ENCODE measurements at regions not wholly inside any gene's neighbourhood (a gene's known extent, or its start where the extent isn't known, plus 50 kb on each side); places are given as distances from the start of the nearest gene placed in this dataset.

DNA sequence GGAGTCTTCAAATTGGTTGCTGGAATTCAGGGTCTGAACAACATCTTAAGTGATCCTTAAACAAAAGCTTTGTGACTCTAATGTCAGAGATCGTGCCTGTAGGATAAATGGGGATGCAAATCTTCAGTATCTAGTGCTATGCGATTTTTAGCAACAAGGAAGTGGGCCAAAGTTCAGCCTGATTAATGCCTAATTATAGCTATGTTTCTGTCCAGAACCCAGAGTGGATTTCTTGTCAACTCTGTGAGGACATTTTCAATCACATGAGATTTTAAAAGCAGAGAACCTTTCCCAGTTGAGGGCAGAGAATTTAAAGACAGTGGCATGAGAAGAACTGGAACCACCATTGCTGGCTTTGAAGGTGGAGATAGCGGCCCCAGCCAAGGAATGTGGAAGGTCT, 84.3 kb upstream of the PCDH9 start:
- no peaks in the 10 kb centered on the region for H3K36me3 Mint-ChIP-seq (ENCODE audit: low read depth)
- no peaks in the 10 kb centered on the region for H3K27me3 Mint-ChIP-seq (ENCODE audit: low read depth)
- H3K9me3 Mint-ChIP-seq (ENCODE audit: low read depth), result no peaks in the 10 kb centered on the region
- H3K4me1 Mint-ChIP-seq (ENCODE audit: low read depth), result no peaks in the 10 kb centered on the region
- H3K4me3 Mint-ChIP-seq (ENCODE audit: unreplicated experiment), result no peak overlapping the region
- DNase-seq (ENCODE audit: low spot score), result no peak
- H3K27ac Mint-ChIP-seq (ENCODE audit: unreplicated experiment), result no peak overlapping the region
- TF ChIP-seq, protein P1, sequence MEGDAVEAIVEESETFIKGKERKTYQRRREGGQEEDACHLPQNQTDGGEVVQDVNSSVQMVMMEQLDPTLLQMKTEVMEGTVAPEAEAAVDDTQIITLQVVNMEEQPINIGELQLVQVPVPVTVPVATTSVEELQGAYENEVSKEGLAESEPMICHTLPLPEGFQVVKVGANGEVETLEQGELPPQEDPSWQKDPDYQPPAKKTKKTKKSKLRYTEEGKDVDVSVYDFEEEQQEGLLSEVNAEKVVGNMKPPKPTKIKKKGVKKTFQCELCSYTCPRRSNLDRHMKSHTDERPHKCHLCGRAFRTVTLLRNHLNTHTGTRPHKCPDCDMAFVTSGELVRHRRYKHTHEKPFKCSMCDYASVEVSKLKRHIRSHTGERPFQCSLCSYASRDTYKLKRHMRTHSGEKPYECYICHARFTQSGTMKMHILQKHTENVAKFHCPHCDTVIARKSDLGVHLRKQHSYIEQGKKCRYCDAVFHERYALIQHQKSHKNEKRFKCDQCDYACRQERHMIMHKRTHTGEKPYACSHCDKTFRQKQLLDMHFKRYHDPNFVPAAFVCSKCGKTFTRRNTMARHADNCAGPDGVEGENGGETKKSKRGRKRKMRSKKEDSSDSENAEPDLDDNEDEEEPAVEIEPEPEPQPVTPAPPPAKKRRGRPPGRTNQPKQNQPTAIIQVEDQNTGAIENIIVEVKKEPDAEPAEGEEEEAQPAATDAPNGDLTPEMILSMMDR (IDR thresholded peaks at IDR 0.05), result no peak

DNA sequence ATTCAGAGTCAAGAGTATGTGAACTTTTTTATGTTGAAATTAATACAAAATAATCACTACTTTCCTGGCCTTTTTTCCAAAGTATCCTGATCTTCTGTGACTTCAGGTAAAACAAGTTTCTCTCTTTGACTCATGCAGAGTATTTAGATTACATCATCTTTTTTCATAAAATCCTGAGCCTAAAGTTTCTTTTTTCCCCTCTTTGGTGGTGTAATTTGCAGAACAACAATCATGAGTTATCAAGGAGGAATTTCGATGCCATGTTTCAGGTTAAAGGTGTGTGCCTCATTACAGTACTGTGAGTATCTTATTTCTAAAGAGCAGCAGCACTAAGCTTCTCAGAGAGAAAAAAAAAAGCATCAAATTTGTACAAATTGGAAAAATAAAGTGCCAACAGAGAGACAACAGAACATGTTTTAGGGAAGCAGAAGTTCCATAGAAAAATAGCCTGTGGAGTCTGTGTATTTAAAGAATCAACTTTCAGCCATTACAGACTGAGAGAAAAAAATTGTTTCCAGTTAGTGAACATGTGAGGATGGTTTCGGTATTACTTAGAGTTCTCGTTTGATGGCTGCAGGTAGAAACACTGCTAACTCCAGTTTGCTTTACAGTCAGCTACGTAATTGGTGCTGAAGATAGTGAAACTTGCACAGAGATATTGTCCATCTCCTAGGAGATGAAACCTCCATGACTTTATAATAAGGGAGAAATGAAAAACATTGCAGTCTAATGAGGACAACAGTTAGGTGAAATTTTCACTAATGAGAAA, 78.1 kb upstream of the PCDH9 start:
- no peak overlapping the region for H3K27ac Mint-ChIP-seq (ENCODE audit: unreplicated experiment)
- TF ChIP-seq, protein P1 (IDR thresholded peaks at IDR 0.05), result no peak

DNA sequence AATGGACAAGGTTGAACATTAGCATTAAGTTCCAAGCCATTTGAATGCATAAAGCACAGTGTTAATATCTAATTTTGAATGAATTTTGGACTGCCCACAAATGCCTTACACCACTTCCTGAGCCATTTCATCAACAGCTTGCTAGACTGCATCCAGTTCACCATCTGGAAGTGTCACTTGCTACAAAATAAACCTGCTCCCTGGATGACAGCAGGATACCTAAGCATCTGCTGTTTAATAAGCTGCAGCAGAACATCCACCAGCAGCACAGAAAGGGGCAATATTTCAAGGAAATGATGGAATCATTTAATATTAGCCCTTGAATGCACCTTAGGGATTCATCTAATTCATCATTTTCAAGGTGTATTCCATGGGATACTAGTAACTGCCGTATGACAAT, 76.6 kb upstream of the PCDH9 start:
- no peak overlapping the region for H3K27ac Mint-ChIP-seq (ENCODE audit: unreplicated experiment)
- no peaks in the 10 kb centered on the region for H3K36me3 Mint-ChIP-seq (ENCODE audit: low read depth)
- TF ChIP-seq, protein P1 (IDR thresholded peaks at IDR 0.05), result no peak
- H3K4me1 Mint-ChIP-seq (ENCODE audit: low read depth), result peaks cover 3% of the 10 kb centered on the region
- no peaks in the 10 kb centered on the region for H3K27me3 Mint-ChIP-seq (ENCODE audit: low read depth)
- no peak overlapping the region for H3K4me3 Mint-ChIP-seq (ENCODE audit: unreplicated experiment)
- DNase-seq (ENCODE audit: low spot score), result no peak
- peaks cover 3% of the 10 kb centered on the region for H3K9me3 Mint-ChIP-seq (ENCODE audit: low read depth)

More for the DNA sequence above, 78.1 kb upstream of the PCDH9 start:
- Mint-ChIP-seq H3K9me3 (ENCODE audit: low read depth) (peaks cover 3% of the 10 kb centered on the region), H3K27me3 (ENCODE audit: low read depth) (no peaks in the 10 kb centered on the region), H3K36me3 (ENCODE audit: low read depth) (no peaks in the 10 kb centered on the region), H3K4me1 (ENCODE audit: low read depth) (peaks cover 3% of the 10 kb centered on the region), H3K4me3 (ENCODE audit: unreplicated experiment) (no peak overlapping the region)
- DNase-seq (ENCODE audit: low spot score), result no peak

DNA sequence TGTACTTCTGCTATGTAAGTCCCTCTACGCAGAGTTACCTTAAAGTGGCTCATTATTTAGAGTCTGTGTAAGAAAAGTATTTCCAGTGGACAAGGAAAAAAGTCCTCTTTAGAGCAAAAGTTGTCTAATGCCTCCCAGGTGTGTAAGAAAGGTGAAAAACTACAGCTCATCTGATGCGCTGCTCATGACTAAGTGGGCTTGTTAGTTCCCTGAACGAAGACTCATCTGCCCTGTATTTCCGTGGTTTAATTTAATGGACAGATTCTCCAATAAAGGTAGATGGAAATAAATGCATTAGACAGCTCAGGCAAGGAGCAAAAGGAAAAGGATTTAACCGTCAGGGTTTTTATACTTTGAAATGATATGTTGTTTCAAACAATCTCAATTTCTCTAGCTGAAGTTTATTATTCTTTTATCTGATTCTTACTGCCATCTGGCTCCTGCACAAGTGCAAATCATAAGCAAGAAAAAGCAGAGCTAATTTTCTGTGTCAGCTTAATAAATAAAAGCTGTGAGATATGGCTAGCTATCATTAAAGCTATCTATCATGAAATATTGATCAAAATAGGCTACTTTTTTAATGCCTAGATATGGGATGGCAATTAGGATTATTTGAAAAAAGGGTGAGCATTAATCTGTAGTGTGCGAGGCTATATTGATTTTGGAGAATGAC, 73.7 kb upstream of the PCDH9 start:
- Mint-ChIP-seq H3K4me3 (ENCODE audit: unreplicated experiment) (no peak overlapping the region), H3K9me3 (ENCODE audit: low read depth) (peaks cover 8% of the 10 kb centered on the region), H3K27me3 (ENCODE audit: low read depth) (no peaks in the 10 kb centered on the region), H3K27ac (ENCODE audit: unreplicated experiment) (no peak overlapping the region), H3K36me3 (ENCODE audit: low read depth) (no peaks in the 10 kb centered on the region), H3K4me1 (ENCODE audit: low read depth) (peaks cover 14% of the 10 kb centered on the region)
- TF ChIP-seq, protein P1 (IDR thresholded peaks at IDR 0.05), result no peak
- no peak for DNase-seq (ENCODE audit: low spot score)

DNA sequence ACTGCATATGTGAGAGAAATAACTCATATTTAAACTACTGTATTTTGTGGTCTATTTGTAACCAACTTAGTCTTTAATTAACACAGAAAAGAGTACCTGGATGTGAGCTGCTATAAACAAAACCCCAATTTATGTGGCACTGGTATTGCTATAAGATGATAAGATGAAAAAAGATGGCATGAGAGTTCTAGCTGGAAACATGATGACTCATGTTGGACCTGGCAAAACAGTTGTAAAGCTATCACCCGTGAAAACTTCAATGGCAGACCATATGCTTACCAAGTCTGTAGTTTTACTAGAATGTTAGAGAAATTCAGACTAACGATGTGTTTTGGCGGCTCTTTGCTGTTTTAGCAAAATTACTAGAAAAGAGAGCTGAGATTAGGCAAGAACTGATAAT, 69.6 kb upstream of the PCDH9 start:
- Mint-ChIP-seq H3K27me3 (ENCODE audit: low read depth) (no peaks in the 10 kb centered on the region), H3K4me1 (ENCODE audit: low read depth) (peaks cover 16% of the 10 kb centered on the region), H3K36me3 (ENCODE audit: low read depth) (no peaks in the 10 kb centered on the region), H3K9me3 (ENCODE audit: low read depth) (peaks cover 5% of the 10 kb centered on the region), H3K27ac (ENCODE audit: unreplicated experiment) (peak overlapping the region; percentile 60), H3K4me3 (ENCODE audit: unreplicated experiment) (no peak overlapping the region)
- TF ChIP-seq, protein P1 (IDR thresholded peaks at IDR 0.05), result no peak
- DNase-seq (ENCODE audit: low spot score), result no peak
